ENCODE measurements at regions not wholly inside any gene's neighbourhood (a gene's known extent, or its start where the extent isn't known, plus 50 kb on each side); places are given as distances from the start of the nearest gene placed in this dataset.

GRCh38 chr12:87054226-87054625 is 798.0 kb upstream of the MGAT4C start:
- H3K36me3 ChIP-seq: no peaks in the 10 kb centered on the region
- no peaks in the 10 kb centered on the region for H3K4me1 ChIP-seq
- H3K27ac ChIP-seq: no peak overlapping the region
- H3K4me3 ChIP-seq: no peak overlapping the region
- H3K9me3 ChIP-seq: no peaks in the 10 kb centered on the region
- no peak for DNase-seq
- H3K27me3 ChIP-seq: no peaks in the 10 kb centered on the region
- intact Hi-C loops (cut with DNase I; ENCODE audit: low total_unique reads): no loop called here
- no peak for TF ChIP-seq POLR2A (IDR thresholded peaks at IDR 0.05)
- TF ChIP-seq, protein P1, sequence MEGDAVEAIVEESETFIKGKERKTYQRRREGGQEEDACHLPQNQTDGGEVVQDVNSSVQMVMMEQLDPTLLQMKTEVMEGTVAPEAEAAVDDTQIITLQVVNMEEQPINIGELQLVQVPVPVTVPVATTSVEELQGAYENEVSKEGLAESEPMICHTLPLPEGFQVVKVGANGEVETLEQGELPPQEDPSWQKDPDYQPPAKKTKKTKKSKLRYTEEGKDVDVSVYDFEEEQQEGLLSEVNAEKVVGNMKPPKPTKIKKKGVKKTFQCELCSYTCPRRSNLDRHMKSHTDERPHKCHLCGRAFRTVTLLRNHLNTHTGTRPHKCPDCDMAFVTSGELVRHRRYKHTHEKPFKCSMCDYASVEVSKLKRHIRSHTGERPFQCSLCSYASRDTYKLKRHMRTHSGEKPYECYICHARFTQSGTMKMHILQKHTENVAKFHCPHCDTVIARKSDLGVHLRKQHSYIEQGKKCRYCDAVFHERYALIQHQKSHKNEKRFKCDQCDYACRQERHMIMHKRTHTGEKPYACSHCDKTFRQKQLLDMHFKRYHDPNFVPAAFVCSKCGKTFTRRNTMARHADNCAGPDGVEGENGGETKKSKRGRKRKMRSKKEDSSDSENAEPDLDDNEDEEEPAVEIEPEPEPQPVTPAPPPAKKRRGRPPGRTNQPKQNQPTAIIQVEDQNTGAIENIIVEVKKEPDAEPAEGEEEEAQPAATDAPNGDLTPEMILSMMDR (IDR thresholded peaks at IDR 0.05): no peak

- H3K9me3 ChIP-seq: no peaks in the 10 kb centered on the region
- intact Hi-C loops (cut with DNase I; ENCODE audit: low total_unique reads): no loop called here
These were observed 795.4 kb upstream of the MGAT4C start for GRCh38 chr12:87051621-87052020.

DNA sequence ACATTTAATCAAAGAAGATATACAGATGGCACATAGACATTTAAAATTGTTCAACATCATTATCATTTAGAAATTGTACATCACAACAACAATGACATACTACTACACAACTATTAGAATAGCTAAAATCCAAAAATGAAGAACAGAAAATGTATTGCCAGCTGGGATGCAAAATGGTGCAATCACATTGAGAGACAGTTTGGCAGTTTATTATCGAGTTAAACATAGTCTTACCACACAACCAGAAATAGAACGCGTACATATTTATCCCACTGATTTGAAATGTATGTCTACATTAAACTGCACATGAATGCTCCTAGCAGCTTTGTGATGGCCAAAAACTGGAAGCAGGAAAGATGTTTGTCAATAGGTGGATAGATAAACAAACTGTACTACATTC is 791.5 kb upstream of the MGAT4C start:
- Histone ChIP-seq H3K27ac (no peak overlapping the region), H3K36me3 (no peaks in the 10 kb centered on the region), H3K9me3 (no peaks in the 10 kb centered on the region), H3K4me1 (no peaks in the 10 kb centered on the region), H3K4me3 (no peak overlapping the region), H3K27me3 (no peaks in the 10 kb centered on the region)
- TF ChIP-seq, protein P1 (IDR thresholded peaks at IDR 0.05): no peak
- no peak for TF ChIP-seq POLR2A (IDR thresholded peaks at IDR 0.05)
- no peak for DNase-seq
- intact Hi-C loops (cut with DNase I; ENCODE audit: low total_unique reads): no loop called here

More at GRCh38 chr12:87051621-87052020, 795.4 kb upstream of the MGAT4C start:
- H3K4me3 ChIP-seq: no peak overlapping the region
- DNase-seq: no peak
- no peak overlapping the region for H3K27ac ChIP-seq
- H3K36me3 ChIP-seq: no peaks in the 10 kb centered on the region
- no peaks in the 10 kb centered on the region for H3K4me1 ChIP-seq
- TF ChIP-seq, protein P1 (IDR thresholded peaks at IDR 0.05): no peak
- TF ChIP-seq POLR2A (IDR thresholded peaks at IDR 0.05): no peak
- H3K27me3 ChIP-seq: no peaks in the 10 kb centered on the region

DNA sequence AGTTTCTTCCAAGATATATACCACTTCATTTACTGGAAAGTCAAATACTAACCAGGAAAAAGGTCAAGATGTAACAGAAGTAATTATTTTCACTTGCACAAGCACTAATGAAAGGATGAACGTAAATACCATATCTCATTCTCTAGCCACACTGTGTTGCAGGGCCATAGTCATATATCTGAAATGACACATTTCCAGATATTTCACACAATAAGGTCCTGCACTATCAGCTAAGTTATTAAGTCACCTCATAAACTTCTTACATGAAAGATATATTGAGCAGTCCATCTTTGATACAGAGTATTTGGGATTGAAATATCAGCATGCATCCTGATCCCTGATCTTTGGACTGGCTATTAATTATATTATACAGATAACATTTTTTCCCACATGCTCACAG is 783.3 kb upstream of the MGAT4C start:
- TF ChIP-seq, protein P1 (IDR thresholded peaks at IDR 0.05): no peak
- no peak for TF ChIP-seq POLR2A (IDR thresholded peaks at IDR 0.05)
- H3K36me3 ChIP-seq: no peaks in the 10 kb centered on the region
- no peaks in the 10 kb centered on the region for H3K27me3 ChIP-seq
- DNase-seq: no peak
- intact Hi-C loops (cut with DNase I; ENCODE audit: low total_unique reads): no loop called here
- H3K9me3 ChIP-seq: no peaks in the 10 kb centered on the region
- no peak overlapping the region for H3K4me3 ChIP-seq
- H3K4me1 ChIP-seq: no peaks in the 10 kb centered on the region
- H3K27ac ChIP-seq: no peak overlapping the region

DNA sequence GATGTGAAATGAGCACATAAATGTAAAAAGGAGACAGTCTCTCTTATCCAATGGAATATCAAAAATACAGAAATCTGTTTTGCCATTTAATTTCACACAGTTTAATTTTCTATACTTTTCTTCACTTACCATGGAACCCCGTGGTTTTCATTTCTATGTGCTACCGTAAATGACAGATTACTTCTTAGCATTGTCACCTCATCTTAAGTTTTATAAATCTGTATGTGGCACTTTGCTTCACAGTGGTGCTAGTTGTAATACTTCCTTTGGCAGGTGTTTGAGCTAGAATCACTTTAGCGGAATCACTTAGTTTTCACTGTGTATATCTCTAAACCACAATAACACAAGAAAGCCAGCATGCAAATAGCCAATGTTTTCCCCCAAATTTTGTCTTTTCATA is 781.9 kb upstream of the MGAT4C start:
- intact Hi-C loops (cut with DNase I; ENCODE audit: low total_unique reads): no loop called here
- Histone ChIP-seq H3K36me3 (no peaks in the 10 kb centered on the region), H3K9me3 (no peaks in the 10 kb centered on the region), H3K27me3 (no peaks in the 10 kb centered on the region), H3K27ac (no peak overlapping the region), H3K4me1 (no peaks in the 10 kb centered on the region), H3K4me3 (no peak overlapping the region)
- TF ChIP-seq POLR2A (IDR thresholded peaks at IDR 0.05): no peak
- TF ChIP-seq, protein P1 (IDR thresholded peaks at IDR 0.05): no peak
- DNase-seq: no peak
